GM23338 (cell line): ENCODE measurements at regions not wholly inside any gene's neighbourhood (a gene's known extent, or its start where the extent isn't known, plus 50 kb on each side); places are given as distances from the start of the nearest gene placed in this dataset.

Experiments
- ATAC-seq: fragments of 200-7000 bp; cut with Tn5 transposase; 3 replicates; pipeline ENCODE4 v1.9.1; 2020
- DNase-seq: peaks from one replicate; pipeline ENCODE4 v3.0.0-alpha.2; 2015; ENCODE audit warnings: low spot score
- H2AFZ ChIP-seq: fragments of 200-600 bp; sonication (generic); 2 replicates; pipeline ENCODE4 v1.8.0; 2016; ENCODE audit warnings: antibody characterized with exemption, mild to moderate bottlenecking, moderate library complexity
- H3F3A ChIP-seq: fragments of 200-600 bp; sonication (generic); replicated peaks from 2 replicates; pipeline ENCODE4 v1.8.0; 2017; ENCODE audit warnings: antibody characterized with exemption, mixed run types, low read depth
- H3K27ac ChIP-seq: fragments of 200-600 bp; sonication (generic); 2 replicates; pipeline ENCODE4 v1.6.1; 2016; ENCODE audit warnings: low read depth
- H3K27me3 ChIP-seq: fragments of 200-600 bp; sonication (generic); 2 replicates; pipeline ENCODE4 v1.8.0; 2016; ENCODE audit warnings: mild to moderate bottlenecking, mixed run types, moderate library complexity; ENCODE audit not compliant: insufficient read depth
- H3K36me3 ChIP-seq: fragments of 200-600 bp; sonication (generic); 2 replicates; pipeline ENCODE4 v1.8.0; 2016; ENCODE audit warnings: mild to moderate bottlenecking; ENCODE audit not compliant: insufficient read depth
- H3K4me1 ChIP-seq: fragments of 200-600 bp; sonication (generic); 2 replicates; pipeline ENCODE4 v1.8.0; 2016; ENCODE audit warnings: mild to moderate bottlenecking, moderate library complexity; ENCODE audit not compliant: insufficient read depth
- H3K4me2 ChIP-seq: fragments of 200-600 bp; sonication (generic); 2 replicates; pipeline ENCODE4 v1.7.1; 2017; ENCODE audit warnings: mixed run types
- H3K4me3 ChIP-seq: fragments of 200-600 bp; sonication (generic); 2 replicates; pipeline ENCODE4 v1.6.1; 2016; ENCODE audit warnings: mixed run types
- H3K79me2 ChIP-seq: fragments of 200-600 bp; sonication (generic); replicated peaks from 2 replicates; pipeline ENCODE4 v1.8.0; 2017; ENCODE audit warnings: mild to moderate bottlenecking; ENCODE audit not compliant: insufficient read depth
- H3K9me2 ChIP-seq: fragments of 200-600 bp; sonication (generic); 2 replicates; pipeline ENCODE4 v1.8.0; 2017; ENCODE audit not compliant: insufficient read depth
- H4K20me1 ChIP-seq: fragments of 200-600 bp; sonication (generic); replicated peaks from 2 replicates; pipeline ENCODE4 v1.8.0; 2017; ENCODE audit warnings: mild to moderate bottlenecking; ENCODE audit not compliant: insufficient read depth
- H3K27ac Mint-ChIP-seq: 2 replicates; pipeline ENCODE4 v1.8.0; 2020; ENCODE audit warnings: inconsistent platforms, mild to moderate bottlenecking, moderate library complexity, mixed read lengths
- H3K27me3 Mint-ChIP-seq: 3 replicates; pipeline ENCODE4 v1.8.0; 2022; ENCODE audit warnings: low read depth, mild to moderate bottlenecking, moderate library complexity, mixed read lengths, inconsistent platforms; ENCODE audit not compliant: insufficient read depth, poor library complexity
- H3K36me3 Mint-ChIP-seq: 3 replicates; pipeline ENCODE4 v1.8.0; 2021; ENCODE audit warnings: low read depth, mild to moderate bottlenecking, inconsistent platforms, moderate library complexity, mixed read lengths
- H3K4me1 Mint-ChIP-seq: 3 replicates; pipeline ENCODE4 v1.8.0; 2020; ENCODE audit warnings: mild to moderate bottlenecking, inconsistent platforms, mixed read lengths
- H3K4me3 Mint-ChIP-seq: 3 replicates; pipeline ENCODE4 v1.8.0; 2021; ENCODE audit warnings: moderate library complexity, mild to moderate bottlenecking, inconsistent platforms, mixed read lengths
- H3K9me3 Mint-ChIP-seq: 3 replicates; pipeline ENCODE4 v1.8.0; 2020; ENCODE audit warnings: moderate library complexity, mild to moderate bottlenecking, inconsistent platforms, mixed read lengths
- CREB1 ChIP-seq: fragments of 250-450 bp; sonication (Bioruptor Pico); IDR thresholded peaks from 2 replicates; pipeline ENCODE4 v1.5.0; 2020; ENCODE audit warnings: low read depth, mild to moderate bottlenecking, moderate library complexity
- EZH2 ChIP-seq: fragments of 200-600 bp; sonication (generic); IDR thresholded peaks from one replicate; pipeline ENCODE4 v1.8.0; 2017; ENCODE audit warnings: antibody characterized with exemption, mild to moderate bottlenecking, low read depth; ENCODE audit not compliant: unreplicated experiment
- EZH2phosphoT487 ChIP-seq: fragments of 200-600 bp; sonication (generic); IDR thresholded peaks from one replicate; pipeline ENCODE4 v1.8.1; 2018; ENCODE audit warnings: antibody characterized with exemption; ENCODE audit not compliant: unreplicated experiment
- JUNB ChIP-seq: IDR thresholded peaks from one replicate; pipeline ENCODE4 v1.6.1; 2016; ENCODE audit warnings: antibody characterized with exemption; ENCODE audit not compliant: unreplicated experiment
- NANOG ChIP-seq: IDR thresholded peaks from 2 replicates; pipeline ENCODE4 v1.6.1; 2016; ENCODE audit warnings: antibody characterized with exemption, borderline replicate concordance
- POLR2AphosphoS5 ChIP-seq: IDR thresholded peaks from 2 replicates; pipeline ENCODE4 v1.6.1; 2016; ENCODE audit warnings: antibody characterized with exemption, low read depth
- STAT1 ChIP-seq: IDR thresholded peaks from one replicate; pipeline ENCODE4 v1.6.1; 2016; ENCODE audit warnings: antibody characterized with exemption; ENCODE audit not compliant: unreplicated experiment
- ZNF114 ChIP-seq: fragments of 250-450 bp; sonication (Bioruptor Pico); IDR thresholded peaks from 2 replicates; pipeline ENCODE4 v1.5.0; 2020; ENCODE audit warnings: mild to moderate bottlenecking, moderate library complexity
- TF ChIP-seq, protein P1 (sequence below): IDR thresholded peaks from 2 replicates; pipeline ENCODE4 v1.6.1; 2016; ENCODE audit warnings: antibody characterized with exemption
- TF ChIP-seq, protein P2 (sequence below): IDR thresholded peaks from one replicate; pipeline ENCODE4 v1.6.1; 2018; ENCODE audit warnings: antibody characterized with exemption; ENCODE audit not compliant: unreplicated experiment
- TF ChIP-seq, protein P3 (sequence below): fragments of 250-450 bp; sonication (Bioruptor Pico); IDR thresholded peaks from 2 replicates; pipeline ENCODE4 v1.5.0; 2020; ENCODE audit warnings: mild to moderate bottlenecking, moderate library complexity

DNA sequence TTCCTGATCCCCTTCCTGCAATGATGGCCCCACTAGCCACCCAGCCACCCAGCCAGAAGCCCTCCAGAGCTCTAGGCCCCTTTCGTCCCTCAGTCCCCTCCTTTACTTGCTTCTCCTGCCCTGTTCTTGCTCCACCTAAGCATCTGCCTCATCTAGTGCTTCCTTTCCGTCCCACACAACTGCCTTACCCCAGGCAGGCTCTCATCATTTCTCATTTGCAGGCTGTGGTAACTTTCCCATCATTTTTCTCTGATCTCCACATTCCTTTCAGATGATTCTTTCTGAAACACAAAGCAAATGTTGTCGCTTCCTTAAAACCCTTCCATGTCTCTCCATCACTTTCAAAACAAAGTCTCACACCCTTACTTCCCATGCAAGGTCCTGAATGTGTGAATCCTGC is 459.8 kb downstream of the METTL4 start:
- no peak for TF ChIP-seq ZNF114 (CRISPR knock-in tag)
- TF ChIP-seq EZH2phosphoT487 = no peak
- TF ChIP-seq, protein P1, sequence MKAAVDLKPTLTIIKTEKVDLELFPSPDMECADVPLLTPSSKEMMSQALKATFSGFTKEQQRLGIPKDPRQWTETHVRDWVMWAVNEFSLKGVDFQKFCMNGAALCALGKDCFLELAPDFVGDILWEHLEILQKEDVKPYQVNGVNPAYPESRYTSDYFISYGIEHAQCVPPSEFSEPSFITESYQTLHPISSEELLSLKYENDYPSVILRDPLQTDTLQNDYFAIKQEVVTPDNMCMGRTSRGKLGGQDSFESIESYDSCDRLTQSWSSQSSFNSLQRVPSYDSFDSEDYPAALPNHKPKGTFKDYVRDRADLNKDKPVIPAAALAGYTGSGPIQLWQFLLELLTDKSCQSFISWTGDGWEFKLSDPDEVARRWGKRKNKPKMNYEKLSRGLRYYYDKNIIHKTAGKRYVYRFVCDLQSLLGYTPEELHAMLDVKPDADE = no peak
- no peaks in the 10 kb centered on the region for H3K4me1 ChIP-seq
- peaks cover 8% of the 10 kb centered on the region for H3K4me1 Mint-ChIP-seq
- no peaks in the 10 kb centered on the region for H3F3A ChIP-seq
- no peak for ATAC-seq
- no peaks in the 10 kb centered on the region for H3K27me3 ChIP-seq
- H2AFZ ChIP-seq = no peak overlapping the region
- no peaks in the 10 kb centered on the region for H3K36me3 Mint-ChIP-seq
- no peaks in the 10 kb centered on the region for H3K9me2 ChIP-seq
- H4K20me1 ChIP-seq = no peaks in the 10 kb centered on the region
- no peak overlapping the region for H3K4me2 ChIP-seq
- H3K27ac ChIP-seq = no peak overlapping the region
- no peak for DNase-seq
- H3K4me3 ChIP-seq = no peak overlapping the region
- no peaks in the 10 kb centered on the region for H3K27me3 Mint-ChIP-seq
- H3K79me2 ChIP-seq = no peaks in the 10 kb centered on the region
- no peaks in the 10 kb centered on the region for H3K9me3 Mint-ChIP-seq
- H3K27ac Mint-ChIP-seq = no peak overlapping the region; the same call in 1 of the 2 replicates
- H3K4me3 Mint-ChIP-seq = no peak overlapping the region
- no peaks in the 10 kb centered on the region for H3K36me3 ChIP-seq

DNA sequence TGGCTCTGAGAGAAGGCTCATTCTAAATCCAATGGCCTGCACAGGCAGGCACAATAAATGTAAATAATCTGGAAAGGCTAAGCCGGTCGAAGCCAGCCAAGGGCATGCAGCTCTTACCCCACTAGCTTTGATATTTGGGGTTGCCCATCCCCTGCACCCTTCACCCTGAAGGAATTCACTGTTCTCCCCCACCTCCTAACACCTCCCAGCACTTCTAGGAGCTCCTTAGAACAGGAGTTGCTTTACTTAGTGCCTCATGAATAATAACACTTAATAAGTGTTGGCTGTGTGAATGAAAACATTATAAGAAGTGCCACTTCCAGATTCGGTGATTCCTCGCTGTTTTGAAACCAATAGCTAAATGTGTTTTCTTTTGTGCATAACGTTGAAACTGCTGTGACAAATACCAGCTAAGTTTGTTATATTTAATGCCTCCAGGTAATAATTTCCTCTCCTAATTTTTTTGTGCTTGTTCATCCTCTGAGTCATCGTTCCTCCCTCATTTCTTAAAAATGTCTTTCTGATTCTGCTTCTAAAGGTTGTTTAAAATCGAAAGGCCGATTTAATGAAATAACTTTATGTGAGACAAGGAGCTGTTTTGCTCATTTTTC is 458.8 kb downstream of the METTL4 start:
- H3K4me3 ChIP-seq = no peak overlapping the region
- H3K4me1 ChIP-seq = no peaks in the 10 kb centered on the region
- no peaks in the 10 kb centered on the region for H3K9me2 ChIP-seq
- no peak overlapping the region for H3K4me2 ChIP-seq
- H3K79me2 ChIP-seq = no peaks in the 10 kb centered on the region
- no peaks in the 10 kb centered on the region for H3F3A ChIP-seq
- Mint-ChIP-seq H3K4me1 (peaks cover 8% of the 10 kb centered on the region), H3K27ac (no peak overlapping the region), H3K4me3 (no peak overlapping the region), H3K27me3 (no peaks in the 10 kb centered on the region), H3K9me3 (no peaks in the 10 kb centered on the region), H3K36me3 (no peaks in the 10 kb centered on the region)
- DNase-seq (no peak), ATAC-seq (no peak)
- no peaks in the 10 kb centered on the region for H3K27me3 ChIP-seq
- H3K27ac ChIP-seq = no peak overlapping the region
- H4K20me1 ChIP-seq = no peaks in the 10 kb centered on the region
- H2AFZ ChIP-seq = no peak overlapping the region
- no peaks in the 10 kb centered on the region for H3K36me3 ChIP-seq
- TF ChIP-seq, protein P2, sequence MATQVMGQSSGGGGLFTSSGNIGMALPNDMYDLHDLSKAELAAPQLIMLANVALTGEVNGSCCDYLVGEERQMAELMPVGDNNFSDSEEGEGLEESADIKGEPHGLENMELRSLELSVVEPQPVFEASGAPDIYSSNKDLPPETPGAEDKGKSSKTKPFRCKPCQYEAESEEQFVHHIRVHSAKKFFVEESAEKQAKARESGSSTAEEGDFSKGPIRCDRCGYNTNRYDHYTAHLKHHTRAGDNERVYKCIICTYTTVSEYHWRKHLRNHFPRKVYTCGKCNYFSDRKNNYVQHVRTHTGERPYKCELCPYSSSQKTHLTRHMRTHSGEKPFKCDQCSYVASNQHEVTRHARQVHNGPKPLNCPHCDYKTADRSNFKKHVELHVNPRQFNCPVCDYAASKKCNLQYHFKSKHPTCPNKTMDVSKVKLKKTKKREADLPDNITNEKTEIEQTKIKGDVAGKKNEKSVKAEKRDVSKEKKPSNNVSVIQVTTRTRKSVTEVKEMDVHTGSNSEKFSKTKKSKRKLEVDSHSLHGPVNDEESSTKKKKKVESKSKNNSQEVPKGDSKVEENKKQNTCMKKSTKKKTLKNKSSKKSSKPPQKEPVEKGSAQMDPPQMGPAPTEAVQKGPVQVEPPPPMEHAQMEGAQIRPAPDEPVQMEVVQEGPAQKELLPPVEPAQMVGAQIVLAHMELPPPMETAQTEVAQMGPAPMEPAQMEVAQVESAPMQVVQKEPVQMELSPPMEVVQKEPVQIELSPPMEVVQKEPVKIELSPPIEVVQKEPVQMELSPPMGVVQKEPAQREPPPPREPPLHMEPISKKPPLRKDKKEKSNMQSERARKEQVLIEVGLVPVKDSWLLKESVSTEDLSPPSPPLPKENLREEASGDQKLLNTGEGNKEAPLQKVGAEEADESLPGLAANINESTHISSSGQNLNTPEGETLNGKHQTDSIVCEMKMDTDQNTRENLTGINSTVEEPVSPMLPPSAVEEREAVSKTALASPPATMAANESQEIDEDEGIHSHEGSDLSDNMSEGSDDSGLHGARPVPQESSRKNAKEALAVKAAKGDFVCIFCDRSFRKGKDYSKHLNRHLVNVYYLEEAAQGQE = no peak
- TF ChIP-seq NANOG = no peak
- TF ChIP-seq ZNF114 (CRISPR knock-in tag) = no peak
- TF ChIP-seq JUNB = no peak
- TF ChIP-seq POLR2AphosphoS5 = no peak
- no peak for TF ChIP-seq STAT1
- TF ChIP-seq EZH2 = no peak
- no peak for TF ChIP-seq CREB1 (CRISPR knock-in tag)
- TF ChIP-seq, protein P3, sequence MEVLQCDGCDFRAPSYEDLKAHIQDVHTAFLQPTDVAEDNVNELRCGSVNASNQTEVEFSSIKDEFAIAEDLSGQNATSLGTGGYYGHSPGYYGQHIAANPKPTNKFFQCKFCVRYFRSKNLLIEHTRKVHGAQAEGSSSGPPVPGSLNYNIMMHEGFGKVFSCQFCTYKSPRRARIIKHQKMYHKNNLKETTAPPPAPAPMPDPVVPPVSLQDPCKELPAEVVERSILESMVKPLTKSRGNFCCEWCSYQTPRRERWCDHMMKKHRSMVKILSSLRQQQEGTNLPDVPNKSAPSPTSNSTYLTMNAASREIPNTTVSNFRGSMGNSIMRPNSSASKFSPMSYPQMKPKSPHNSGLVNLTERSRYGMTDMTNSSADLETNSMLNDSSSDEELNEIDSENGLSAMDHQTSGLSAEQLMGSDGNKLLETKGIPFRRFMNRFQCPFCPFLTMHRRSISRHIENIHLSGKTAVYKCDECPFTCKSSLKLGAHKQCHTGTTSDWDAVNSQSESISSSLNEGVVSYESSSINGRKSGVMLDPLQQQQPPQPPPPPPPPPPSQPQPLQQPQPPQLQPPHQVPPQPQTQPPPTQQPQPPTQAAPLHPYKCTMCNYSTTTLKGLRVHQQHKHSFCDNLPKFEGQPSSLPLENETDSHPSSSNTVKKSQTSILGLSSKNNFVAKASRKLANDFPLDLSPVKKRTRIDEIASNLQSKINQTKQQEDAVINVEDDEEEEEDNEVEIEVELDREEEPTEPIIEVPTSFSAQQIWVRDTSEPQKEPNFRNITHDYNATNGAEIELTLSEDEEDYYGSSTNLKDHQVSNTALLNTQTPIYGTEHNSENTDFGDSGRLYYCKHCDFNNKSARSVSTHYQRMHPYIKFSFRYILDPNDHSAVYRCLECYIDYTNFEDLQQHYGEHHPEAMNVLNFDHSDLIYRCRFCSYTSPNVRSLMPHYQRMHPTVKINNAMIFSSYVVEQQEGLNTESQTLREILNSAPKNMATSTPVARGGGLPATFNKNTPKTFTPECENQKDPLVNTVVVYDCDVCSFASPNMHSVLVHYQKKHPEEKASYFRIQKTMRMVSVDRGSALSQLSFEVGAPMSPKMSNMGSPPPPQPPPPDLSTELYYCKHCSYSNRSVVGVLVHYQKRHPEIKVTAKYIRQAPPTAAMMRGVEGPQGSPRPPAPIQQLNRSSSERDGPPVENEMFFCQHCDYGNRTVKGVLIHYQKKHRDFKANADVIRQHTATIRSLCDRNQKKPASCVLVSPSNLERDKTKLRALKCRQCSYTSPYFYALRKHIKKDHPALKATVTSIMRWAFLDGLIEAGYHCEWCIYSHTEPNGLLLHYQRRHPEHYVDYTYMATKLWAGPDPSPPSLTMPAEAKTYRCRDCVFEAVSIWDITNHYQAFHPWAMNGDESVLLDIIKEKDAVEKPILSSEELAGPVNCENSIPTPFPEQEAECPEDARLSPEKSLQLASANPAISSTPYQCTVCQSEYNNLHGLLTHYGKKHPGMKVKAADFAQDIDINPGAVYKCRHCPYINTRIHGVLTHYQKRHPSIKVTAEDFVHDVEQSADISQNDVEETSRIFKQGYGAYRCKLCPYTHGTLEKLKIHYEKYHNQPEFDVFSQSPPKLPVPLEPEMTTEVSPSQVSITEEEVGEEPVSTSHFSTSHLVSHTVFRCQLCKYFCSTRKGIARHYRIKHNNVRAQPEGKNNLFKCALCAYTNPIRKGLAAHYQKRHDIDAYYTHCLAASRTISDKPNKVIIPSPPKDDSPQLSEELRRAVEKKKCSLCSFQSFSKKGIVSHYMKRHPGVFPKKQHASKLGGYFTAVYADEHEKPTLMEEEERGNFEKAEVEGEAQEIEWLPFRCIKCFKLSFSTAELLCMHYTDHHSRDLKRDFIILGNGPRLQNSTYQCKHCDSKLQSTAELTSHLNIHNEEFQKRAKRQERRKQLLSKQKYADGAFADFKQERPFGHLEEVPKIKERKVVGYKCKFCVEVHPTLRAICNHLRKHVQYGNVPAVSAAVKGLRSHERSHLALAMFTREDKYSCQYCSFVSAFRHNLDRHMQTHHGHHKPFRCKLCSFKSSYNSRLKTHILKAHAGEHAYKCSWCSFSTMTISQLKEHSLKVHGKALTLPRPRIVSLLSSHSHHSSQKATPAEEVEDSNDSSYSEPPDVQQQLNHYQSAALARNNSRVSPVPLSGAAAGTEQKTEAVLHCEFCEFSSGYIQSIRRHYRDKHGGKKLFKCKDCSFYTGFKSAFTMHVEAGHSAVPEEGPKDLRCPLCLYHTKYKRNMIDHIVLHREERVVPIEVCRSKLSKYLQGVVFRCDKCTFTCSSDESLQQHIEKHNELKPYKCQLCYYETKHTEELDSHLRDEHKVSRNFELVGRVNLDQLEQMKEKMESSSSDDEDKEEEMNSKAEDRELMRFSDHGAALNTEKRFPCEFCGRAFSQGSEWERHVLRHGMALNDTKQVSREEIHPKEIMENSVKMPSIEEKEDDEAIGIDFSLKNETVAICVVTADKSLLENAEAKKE (CRISPR knock-in tag) = no peak
- no peak for TF ChIP-seq EZH2phosphoT487
